DMS79 treated with DMSO at 0.1 percent for 48 hours (cell line): ENCODE measurements at regions not wholly inside any gene's neighbourhood (a gene's known extent, or its start where the extent isn't known, plus 50 kb on each side); places are given as distances from the start of the nearest gene placed in this dataset.
A peak's percentile ranks its signal among the peaks of the same experiment; 100 is the strongest.
"Not testable (repeated sequence)": the region's sequence is repeated elsewhere in the genome, so short reads cannot be mapped to it uniquely, and the experiment has no call there.

Source experiments
- DNase-seq: peaks from one replicate; lab custom pipeline; 2025; lab: John Stamatoyannopoulos, UW

- DNase-seq: not testable (repeated sequence)
These were observed 85.6 kb downstream of the OR2B2 start for GRCh38 chr6:27826612-27826985.

DNA sequence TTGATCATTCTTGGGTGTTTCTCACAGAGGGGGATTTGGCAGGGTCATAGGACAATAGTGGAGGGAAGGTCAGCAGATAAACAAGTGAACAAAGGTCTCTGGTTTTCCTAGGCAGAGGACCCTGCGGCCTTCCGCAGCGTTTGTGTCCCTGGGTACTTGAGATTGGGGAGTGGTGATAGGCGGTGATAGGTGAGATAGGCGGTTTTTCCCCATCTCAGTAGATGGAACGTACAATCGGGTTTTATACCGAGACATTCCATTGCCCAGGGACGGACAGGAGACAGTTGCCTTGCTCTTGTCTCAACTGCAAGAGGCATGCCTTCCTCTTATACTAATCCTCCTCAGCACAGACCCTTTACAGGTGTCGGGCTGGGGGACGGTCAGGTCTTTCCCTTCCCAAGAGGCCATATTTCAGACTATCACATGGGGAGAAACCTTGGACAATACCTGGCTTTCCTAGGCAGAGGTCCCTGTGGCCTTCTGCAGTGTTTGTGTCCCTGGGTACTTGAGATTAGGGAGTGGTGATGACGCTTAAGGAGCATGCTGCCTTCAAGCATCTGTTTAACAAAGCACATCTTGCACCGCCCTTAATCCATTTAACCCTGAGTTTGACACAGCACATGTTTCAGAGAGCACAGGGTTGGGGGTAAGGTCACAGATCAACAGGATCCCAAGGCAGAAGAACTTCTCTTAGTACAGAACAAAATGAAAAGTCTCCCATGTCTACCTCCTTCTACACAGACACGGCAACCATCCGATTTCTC, 86.2 kb downstream of the OR2B2 start:
- DNase-seq: not testable (repeated sequence)

DNA sequence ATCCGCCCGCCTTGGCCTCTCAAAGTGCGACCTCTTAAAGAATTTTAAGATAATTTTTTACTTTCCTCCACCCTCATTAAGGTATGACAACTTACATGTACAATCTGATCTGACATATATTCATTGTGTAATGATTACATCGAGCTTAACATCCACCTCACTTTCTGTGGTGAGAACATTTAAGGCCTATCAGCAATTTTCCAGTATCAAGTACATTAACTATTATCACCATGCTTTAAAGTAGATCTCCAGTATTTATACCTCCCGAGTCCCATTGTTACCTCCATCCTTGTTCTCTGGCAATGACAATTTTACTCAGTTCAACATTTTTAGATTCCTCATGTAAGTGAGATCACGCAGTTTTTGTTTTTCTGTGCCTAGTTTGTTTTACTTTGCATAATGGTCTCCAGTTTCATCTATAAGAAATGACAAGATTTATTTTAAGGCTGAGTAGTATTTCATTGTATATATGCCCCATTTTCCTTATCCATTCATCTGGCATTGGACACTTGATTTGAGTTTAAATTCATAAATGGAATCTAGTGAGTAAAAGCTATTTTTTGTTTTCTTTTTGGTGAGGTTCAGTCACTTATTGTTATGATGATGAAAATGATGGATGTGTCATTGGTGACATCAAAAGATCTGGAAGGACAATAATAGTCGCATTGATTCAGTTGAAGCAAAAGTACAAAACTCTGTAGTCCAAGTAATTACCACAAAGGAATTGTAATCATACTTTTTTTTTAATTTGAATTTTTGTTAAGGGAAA, 87.0 kb downstream of the OR2B2 start:
- no peak for DNase-seq

DNA sequence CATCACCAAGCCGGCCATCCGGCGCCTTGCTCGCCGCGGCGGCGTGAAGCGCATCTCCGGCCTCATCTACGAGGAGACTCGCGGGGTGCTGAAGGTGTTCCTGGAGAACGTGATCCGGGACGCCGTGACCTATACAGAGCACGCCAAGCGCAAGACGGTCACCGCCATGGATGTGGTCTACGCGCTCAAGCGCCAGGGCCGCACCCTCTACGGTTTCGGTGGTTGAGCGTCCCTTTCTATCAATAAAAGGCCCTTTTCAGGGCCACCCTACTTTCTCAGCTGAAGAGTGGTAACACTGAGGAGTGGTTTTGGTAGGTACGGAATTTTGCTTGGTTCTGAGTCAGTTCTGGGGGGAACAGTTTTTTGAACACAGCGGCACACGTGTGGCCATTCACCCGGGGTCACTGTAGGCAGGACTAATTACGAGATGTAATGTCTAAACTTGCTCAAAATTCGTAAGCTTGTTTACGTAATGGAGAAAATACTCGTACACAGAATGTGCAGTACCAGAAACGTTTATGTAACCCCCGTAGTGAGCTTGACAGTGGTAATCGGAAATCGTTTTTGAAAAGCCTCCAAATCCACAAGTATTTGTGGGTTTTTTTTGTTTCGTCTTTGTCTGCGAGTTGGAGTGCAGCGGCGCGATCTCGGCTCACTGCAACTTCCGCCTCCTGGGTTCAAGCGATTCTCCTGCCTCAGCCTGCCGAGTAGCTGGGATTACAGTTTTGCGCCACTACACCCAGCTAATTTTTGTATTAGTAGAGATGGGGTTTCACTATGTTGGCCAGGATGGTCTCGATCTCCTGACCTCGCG, 87.8 kb downstream of the OR2B2 start:
- not testable (repeated sequence) for DNase-seq

GRCh38 chr6:27823714-27824210, 88.4 kb downstream of the OR2B2 start:
- peak; percentile 56 for DNase-seq

DNA sequence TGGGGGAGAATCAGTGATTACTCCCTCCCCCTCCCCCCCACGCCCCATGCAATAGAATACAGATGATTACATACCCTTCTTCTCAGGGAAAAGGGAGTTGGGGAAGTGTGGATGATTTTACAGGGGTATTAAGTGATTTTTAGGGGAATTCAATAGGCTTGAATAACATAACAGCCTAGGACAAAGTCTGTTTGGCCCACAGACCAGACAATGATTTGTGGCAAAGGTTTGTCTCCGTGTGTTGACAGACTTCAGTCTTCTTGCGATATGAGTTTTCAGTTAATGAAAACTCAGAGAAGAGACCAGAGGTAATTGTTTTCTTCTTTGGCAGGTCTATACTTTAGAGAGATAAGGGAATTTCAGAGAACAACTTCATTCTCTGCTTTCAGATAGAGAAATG, 95.3 kb downstream of the OR2B2 start:
- no peak for DNase-seq

GRCh38 chr6:27814665-27815424, 97.4 kb downstream of the OR2B2 start:
- no peak for DNase-seq

DNA sequence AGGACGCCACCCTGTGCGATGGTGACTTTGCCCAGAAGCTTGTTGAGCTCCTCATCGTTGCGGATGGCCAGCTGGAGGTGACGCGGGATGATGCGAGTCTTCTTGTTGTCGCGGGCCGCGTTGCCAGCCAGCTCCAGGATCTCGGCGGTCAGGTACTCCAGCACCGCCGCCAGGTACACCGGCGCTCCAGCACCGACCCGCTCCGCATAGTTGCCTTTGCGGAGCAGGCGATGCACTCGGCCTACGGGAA, 97.9 kb downstream of the OR2B2 start:
- not testable (repeated sequence) for DNase-seq

DNA sequence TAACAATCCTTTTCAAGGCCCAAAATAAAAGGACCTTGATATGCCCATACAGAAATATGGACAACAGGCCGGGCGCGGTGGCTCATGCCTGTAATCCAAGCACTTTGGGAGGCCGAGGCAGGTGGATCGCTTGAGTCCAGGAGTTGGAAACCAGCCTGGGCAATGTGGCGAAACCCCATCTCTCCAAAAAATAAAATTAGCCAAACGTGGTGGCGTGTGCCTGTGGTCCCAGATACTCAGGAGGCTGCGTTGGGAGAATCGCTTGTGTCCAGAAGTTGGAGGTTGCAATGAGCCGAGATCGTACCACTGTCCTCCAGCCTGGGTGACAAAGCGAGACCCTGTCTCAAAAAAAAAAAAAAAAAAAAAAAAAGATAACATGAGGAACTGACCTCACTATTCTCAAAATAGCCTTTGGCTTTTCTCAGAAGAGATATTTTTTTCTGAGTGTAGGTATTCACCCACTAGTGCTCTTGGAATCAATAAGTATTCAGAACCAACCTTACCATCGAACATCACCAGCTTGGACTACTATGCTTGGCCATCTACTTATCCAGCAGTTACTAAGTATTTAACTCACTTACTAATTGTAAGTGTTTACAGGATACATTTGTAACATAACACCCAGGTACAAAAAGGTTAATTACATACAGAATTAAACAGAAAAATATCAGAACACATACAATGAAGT, 99.2 kb downstream of the OR2B2 start:
- DNase-seq: no peak

DNA sequence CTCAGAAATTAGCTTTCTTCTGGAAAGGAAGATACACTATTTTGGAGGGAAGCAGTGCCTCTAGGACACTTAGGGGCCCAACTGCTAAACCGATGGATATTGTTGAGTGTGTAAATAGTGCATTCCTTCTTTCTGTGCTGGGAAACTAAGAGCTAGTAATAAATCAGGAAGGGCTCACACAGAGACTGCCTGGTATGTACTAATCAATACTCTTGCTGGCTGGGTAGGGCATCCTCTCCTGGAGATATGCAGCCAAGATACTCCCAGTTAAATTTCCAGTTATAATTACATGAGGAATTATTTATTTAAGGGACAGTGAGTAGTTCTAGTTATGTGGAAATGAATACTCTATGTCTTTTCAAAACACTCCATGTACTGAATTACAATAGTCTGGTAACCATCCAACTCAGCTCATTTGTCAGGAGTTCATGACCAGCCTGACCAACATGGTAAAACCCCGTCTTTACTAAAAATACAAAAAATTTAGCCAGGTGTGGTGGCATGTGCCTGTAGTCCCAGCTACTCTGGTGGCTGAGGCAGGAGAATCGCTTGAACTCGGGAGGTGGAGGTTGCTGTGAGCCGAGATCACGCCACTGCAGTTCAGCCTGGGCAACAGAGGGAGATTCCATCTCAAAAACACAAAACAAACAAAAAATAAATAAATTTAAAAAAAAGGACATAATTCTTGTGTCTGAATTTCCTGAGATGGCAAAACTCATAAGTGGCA, 100.0 kb downstream of the OR2B2 start:
- no peak for DNase-seq

DNA sequence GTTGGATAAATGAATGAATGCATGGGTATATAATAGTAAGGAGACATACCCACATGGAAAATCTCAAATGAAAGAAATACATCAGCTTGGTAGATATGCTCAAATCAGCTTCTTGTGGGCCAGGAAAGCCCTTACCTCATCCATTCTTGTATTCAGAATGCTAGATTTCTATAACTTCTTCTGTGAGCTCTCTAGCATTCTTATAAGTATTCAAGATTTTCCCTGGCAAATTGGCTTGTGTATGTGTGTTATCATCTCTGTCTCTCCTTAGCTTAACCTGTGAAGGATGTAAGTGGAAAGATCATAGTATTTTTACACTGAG, 100.8 kb downstream of the OR2B2 start:
- no peak for DNase-seq

DNA sequence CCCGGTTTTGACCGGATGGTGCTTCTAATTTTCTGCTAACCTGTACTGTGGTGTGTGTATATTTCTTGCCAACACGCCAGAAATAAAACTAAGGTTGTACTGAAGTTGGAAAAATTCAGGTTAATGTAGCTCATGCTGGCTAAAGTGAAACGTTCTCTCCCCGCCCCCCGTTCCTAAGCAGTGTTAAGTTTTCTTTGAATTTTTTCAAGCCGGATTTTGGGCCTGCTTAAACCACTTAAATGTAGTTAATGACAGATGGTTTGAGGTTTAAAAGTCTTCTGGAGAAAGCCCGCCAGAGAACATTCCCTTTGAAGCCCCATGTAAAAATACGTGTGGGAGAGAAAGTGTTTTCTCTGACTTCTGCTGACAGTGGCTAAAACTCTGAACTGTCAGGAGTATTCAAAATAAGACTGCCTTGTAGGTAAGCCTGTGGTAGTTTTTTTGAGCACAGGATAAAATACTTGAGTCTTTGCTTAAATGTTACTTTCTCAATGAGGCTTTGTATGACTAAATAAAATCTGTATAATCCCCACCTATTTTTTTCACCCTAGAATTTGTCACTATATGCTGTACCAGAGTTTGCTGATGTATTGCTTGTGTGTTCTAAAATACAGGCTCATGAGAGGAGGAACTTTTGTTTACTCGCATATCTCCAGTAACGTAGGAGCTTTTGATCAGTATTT, 101.3 kb downstream of the OR2B2 start:
- no peak for DNase-seq

DNA sequence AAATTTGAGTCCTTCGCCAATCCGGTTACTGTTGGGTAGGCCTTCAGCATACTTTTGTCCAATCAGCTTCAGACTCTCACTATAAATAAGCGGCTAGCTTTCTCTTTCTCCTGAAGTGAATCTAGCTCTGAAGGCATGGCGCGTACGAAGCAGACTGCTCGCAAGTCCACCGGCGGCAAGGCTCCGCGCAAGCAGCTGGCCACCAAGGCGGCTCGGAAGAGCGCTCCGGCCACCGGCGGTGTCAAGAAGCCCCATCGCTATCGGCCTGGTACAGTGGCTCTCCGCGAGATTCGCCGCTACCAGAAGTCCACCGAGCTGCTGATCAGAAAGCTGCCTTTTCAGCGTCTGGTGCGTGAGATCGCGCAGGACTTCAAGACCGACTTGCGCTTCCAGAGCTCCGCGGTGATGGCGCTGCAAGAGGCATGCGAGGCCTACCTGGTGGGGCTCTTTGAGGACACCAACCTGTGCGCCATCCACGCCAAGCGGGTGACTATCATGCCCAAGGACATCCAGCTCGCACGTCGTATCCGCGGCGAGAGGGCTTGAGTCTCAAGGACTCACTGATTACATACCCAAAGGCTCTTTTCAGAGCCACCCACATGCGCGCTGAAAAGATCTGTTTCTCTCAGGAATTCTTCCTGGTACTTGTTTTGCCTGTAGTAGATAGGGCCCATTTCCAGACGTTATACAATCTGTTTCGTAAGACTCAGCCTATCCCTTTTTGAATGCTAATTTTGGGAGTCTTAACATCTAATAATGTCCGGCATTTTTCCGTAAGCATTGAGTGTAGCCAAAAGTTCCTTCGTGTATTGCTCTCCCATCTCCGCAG, 102.0 kb downstream of the OR2B2 start:
- peak; percentile 79 for DNase-seq

DNA sequence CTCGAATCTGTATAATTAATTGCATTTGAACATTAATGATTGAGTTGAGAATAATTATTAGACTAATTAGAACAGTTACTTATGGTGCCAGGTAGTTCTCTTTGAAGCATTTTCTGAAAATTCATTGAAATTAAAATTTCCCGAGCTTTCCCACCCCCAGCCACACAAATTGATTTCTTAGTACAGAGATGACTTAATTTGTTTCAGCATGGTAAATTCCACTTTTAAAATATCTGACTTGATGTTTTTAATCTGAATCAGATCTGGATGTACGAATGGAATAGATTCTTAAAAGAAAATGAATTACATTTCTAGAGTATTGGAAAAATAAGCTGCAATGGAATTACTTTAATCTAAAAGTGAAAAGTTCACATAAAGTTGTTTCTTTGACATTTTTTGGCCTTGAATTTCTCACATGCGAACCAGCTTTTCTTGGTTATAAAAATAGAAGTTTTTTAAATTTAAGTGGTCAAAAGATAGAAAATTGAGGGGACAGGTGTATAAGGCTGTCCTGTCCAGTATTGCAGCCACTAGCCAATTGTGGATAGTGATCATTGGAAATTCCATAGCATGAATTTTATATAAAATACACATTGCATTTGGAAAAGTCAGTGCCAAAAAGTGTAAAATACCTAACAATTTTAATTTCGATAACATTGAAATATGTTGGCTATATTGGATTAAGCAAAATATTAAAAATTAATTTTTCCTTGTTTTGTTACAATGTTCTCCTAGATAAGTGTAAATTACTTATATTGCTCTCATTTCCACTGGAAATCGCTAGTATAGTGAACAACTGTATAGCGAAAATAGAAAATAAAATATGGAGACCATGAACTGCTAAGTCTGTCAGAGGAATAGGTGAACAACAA, 102.9 kb downstream of the OR2B2 start:
- no peak for DNase-seq

DNA sequence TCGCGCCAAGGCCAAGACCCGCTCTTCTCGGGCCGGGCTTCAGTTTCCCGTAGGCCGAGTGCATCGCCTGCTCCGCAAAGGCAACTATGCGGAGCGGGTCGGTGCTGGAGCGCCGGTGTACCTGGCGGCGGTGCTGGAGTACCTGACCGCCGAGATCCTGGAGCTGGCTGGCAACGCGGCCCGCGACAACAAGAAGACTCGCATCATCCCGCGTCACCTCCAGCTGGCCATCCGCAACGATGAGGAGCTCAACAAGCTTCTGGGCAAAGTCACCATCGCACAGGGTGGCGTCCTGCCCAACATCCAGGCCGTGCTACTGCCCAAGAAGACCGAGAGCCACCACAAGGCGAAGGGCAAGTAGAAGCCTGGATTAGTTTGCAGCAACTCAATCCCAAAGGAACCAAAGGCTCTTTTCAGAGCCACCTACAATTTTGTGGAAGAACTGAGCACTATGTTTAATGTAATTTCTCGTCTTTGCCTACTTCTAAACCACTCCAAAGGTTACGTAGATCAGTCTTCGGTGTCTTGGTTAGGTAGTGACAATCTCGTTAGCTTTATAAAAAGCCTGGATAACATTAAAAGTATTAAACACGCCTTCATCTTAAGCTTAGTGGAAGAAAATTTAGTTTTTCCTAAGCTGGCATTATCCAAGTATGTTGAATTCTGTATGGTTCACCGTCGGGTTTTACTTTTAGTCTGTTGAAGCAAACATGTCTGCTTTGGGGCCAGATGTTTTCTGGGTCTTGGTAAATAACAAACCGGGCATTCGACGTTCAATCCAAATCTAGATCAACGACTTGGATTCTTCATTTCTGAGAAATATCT, 103.7 kb downstream of the OR2B2 start:
- DNase-seq: peak; percentile 19

GRCh38 chr6:27807441-27808241, 104.6 kb downstream of the OR2B2 start:
- peak; percentile 79 for DNase-seq

GRCh38 chr6:27806981-27807440, 105.2 kb downstream of the OR2B2 start:
- no peak for DNase-seq
